ENCODE measurements at regions not wholly inside any gene's neighbourhood (a gene's known extent, or its start where the extent isn't known, plus 50 kb on each side); places are given as distances from the start of the nearest gene placed in this dataset.

- TF ChIP-seq POLR2A (IDR thresholded peaks at IDR 0.05; ENCODE audit: low read depth, low read length), result no peak
- TF ChIP-seq TAF1 (IDR thresholded peaks at IDR 0.05; ENCODE audit: borderline replicate concordance, low read depth, low read length), result no peak
These were observed 92.9 kb upstream of the PRR23E start for GRCh38 chr3:127099982-127100381.
